Spinal cord (tissue), 9 donors: ENCODE measurements at regions not wholly inside any gene's neighbourhood (a gene's known extent, or its start where the extent isn't known, plus 50 kb on each side); places are given as distances from the start of the nearest gene placed in this dataset.

ENCODE experiments used
- DNase-seq, 6 donors: peaks; one replicate each; pipeline versions ENCODE4 v3.0.0 to v3.0.0-alpha.2; 2013 to 2015; ENCODE audit warnings: low spot score in 6 of 6, low read depth in 4 of 6
- H3K27ac ChIP-seq: one replicate; pipeline ENCODE4 v1.5.1; 2013; ENCODE audit warnings: low read depth, low read length, control low read depth
- H3K27me3 ChIP-seq: one replicate; pipeline ENCODE4 v1.6.1; 2013; ENCODE audit warnings: low read length; ENCODE audit not compliant: control insufficient read depth, insufficient read depth
- H3K36me3 ChIP-seq: one replicate; pipeline ENCODE4 v1.6.1; 2013; ENCODE audit warnings: low read length; ENCODE audit not compliant: control insufficient read depth, insufficient read depth
- H3K4me1 ChIP-seq: one replicate; pipeline ENCODE4 v1.6.1; 2013; ENCODE audit warnings: low read length; ENCODE audit not compliant: control insufficient read depth, insufficient read depth
- H3K4me3 ChIP-seq: one replicate; pipeline ENCODE4 v1.5.1; 2013; ENCODE audit warnings: low read depth, low read length, control low read depth
- H3K9me3 ChIP-seq: one replicate; pipeline ENCODE4 v1.6.1; 2013; ENCODE audit warnings: low read length; ENCODE audit not compliant: control insufficient read depth, insufficient read depth
- WGBS: methylation state at CpG from one replicate; pipeline ENCODE4 v1.1.5; 2013; ENCODE audit warnings: missing lambda C conversion rate; ENCODE audit not compliant: insufficient coverage; 5-methylcytosine and 5-hydroxymethylcytosine counted together
- donor health status: healthy.

DNA sequence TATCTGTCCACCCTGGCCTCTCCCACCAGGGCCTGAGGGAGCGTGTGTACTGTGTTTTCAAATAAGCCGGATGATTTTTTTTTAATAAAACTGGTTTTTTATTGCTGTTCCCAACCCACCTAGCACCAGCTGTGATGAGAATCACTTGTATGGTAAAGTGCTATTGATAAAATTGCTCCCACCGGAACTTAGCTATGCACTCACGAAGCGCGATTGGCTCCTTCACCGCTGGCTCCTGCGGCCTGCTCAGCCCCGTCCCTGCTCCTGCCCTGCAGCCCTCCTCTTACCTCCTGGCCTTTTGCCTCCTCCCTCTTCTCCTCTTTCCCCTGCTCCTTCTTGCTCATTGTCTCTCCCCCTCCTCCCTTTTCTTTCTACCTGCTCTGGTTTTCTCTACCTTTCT, 183.7 kb downstream of the TLE3 start:
- Histone ChIP-seq H3K27me3 (no peaks in the 10 kb centered on the region), H3K9me3 (no peaks in the 10 kb centered on the region), H3K27ac (no peak overlapping the region), H3K4me3 (no peak overlapping the region), H3K4me1 (peaks cover 21% of the 10 kb centered on the region), H3K36me3 (no peaks in the 10 kb centered on the region)
- 62% methylated on average over 7 of the region's 9 CpGs for WGBS
- DNase-seq: peak in 1 of 6 donors; percentile 86

DNA sequence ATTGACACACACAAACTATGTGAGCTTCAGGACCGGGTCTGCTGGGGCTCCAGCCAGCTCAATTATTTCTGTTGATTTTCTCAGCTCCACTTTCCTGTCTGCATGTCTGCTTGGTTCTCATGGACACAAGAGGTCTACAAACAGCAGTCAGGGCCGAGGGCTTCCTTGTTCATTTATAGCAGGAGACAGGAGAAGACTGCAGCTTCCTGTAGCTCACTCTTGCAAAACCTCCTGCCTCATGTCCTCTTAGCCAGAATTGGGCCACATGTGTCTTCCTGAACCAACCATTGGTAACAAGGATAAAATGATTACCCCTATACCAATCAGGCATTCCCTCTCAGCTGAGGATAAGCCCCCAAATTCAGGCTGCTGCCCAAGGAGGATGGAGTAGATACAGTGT, 182.8 kb downstream of the TLE3 start:
- H3K4me1 ChIP-seq: peaks cover 30% of the 10 kb centered on the region
- 68% methylated on average over 2 of the region's 2 CpGs for WGBS
- no peaks in the 10 kb centered on the region for H3K27me3 ChIP-seq
- no peak overlapping the region for H3K4me3 ChIP-seq
- H3K36me3 ChIP-seq: no peaks in the 10 kb centered on the region
- no peak overlapping the region for H3K27ac ChIP-seq
- DNase-seq: no peak
- H3K9me3 ChIP-seq: no peaks in the 10 kb centered on the region

DNA sequence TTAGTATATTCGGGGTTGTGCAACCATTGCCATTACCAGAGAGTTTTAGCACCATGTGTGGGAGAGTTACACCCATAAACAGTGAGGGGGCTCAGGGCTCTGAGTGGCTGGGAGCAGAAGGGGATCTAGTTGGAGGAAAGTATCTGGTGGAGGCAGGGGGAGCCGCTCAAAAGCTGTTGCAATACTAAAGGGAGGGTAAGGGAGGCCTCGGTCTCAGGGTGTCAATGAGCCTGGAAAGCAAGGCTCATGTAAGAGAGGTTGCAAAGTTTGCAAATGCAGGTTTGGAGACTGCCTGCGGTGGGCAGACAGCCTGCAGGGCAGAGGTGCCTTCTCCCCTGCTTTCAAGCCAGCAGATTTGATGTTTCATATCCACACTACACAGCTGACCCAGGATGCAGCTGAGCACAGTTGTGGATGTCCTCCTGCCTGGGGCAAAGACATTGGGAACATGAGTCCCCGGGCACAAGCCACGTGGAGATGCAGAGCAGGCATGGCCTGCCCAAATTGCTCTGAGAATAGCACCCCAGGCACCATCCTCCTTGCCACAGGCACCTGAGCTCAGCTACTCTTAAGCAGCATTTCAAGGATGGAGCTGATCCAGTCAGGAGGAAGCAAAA, 181.4 kb downstream of the TLE3 start:
- no peaks in the 10 kb centered on the region for H3K36me3 ChIP-seq
- H3K27ac ChIP-seq: no peak overlapping the region
- peak in 1 of 6 donors; percentile 11 for DNase-seq
- H3K27me3 ChIP-seq: no peaks in the 10 kb centered on the region
- 83% methylated on average over 6 of the region's 6 CpGs for WGBS
- peaks cover 38% of the 10 kb centered on the region for H3K4me1 ChIP-seq
- H3K4me3 ChIP-seq: no peak overlapping the region
- H3K9me3 ChIP-seq: no peaks in the 10 kb centered on the region

DNA sequence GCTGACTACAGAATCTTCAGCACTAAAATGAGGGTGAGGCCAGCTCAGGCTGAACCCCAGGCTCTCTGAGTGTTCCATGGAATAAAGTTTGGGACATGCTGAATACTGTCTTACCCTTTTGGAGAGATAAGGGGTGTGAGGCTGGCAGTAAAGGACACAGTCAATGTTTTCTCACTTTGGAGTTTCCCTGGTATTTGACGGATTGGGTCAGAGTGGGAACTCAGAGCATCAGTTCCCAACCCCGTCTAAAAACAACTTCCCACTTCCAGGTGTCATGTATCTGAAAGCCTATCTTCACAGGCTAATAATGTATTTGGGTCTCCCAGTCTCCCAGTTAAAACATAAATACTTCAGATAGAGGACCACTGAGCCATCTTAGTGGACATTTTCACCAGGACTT, 180.7 kb downstream of the TLE3 start:
- Histone ChIP-seq H3K27ac (no peak overlapping the region), H3K9me3 (no peaks in the 10 kb centered on the region), H3K4me3 (no peak overlapping the region), H3K27me3 (no peaks in the 10 kb centered on the region), H3K36me3 (no peaks in the 10 kb centered on the region), H3K4me1 (peaks cover 43% of the 10 kb centered on the region)
- DNase-seq: no peak
- 90% methylated on average over 2 of the region's 2 CpGs for WGBS

DNA sequence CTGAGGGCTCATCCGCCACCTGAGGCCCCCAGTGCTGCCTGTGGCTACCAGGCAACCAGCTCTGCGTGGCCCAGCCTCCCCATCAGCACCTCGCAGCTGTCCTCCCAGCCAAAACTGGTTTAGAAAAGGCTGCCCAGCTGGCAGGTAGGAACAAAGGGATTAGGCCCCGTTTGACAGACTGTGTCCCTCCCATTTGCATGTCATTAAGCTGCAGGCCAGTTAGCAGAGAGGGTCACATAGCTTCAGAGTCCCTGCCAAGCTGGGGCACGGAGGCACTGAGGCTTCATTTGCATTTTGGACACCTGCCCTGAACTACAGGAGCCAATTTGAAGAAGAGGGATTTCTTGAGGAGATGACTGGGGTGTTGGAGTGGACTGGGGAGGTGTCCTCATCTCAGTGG, 177.9 kb downstream of the TLE3 start:
- Histone ChIP-seq H3K4me1 (peaks cover 32% of the 10 kb centered on the region), H3K4me3 (no peak overlapping the region), H3K9me3 (peaks cover 1% of the 10 kb centered on the region), H3K36me3 (no peaks in the 10 kb centered on the region), H3K27me3 (no peaks in the 10 kb centered on the region), H3K27ac (peak overlapping the region; percentile 40)
- DNase-seq: peak; percentile 62 to 94 (median 75)
- 37% methylated on average over 5 of the region's 5 CpGs for WGBS

DNA sequence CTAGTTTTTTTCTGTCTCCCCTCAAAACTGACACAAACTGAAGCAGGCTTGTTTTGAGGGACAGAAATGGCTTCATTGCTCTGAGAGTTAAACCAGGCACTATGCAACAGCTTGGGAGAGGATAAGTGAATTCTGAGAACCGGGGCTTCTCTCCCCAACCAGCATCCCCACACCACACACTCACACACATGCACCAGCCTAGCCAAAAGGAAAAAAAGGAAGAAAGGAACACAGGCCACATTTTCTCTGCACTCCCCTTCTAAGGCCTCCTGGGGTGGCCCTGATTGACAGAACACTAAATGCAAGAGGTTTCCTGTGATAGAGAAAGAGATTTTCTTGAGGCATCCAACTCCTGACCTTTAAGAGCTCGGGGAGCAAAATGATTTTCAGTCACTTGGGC, 177.5 kb downstream of the TLE3 start:
- Histone ChIP-seq H3K4me1 (peaks cover 32% of the 10 kb centered on the region), H3K4me3 (no peak overlapping the region), H3K27me3 (no peaks in the 10 kb centered on the region), H3K27ac (no peak overlapping the region), H3K36me3 (no peaks in the 10 kb centered on the region), H3K9me3 (peaks cover 5% of the 10 kb centered on the region)
- peak in 1 of 6 donors; percentile 46 for DNase-seq
- 0% methylated on average over 1 of the region's 2 CpGs for WGBS

GRCh38 chr15:69921626-69922619, 175.8 kb downstream of the TLE3 start:
- WGBS: 80% methylated on average over 2 of the region's 7 CpGs
- Histone ChIP-seq H3K4me3 (no peak overlapping the region), H3K27me3 (no peaks in the 10 kb centered on the region), H3K27ac (no peak overlapping the region), H3K9me3 (peaks cover 9% of the 10 kb centered on the region), H3K36me3 (no peaks in the 10 kb centered on the region), H3K4me1 (peaks cover 27% of the 10 kb centered on the region)
- DNase-seq: peak in 1 of 6 donors; percentile 87

DNA sequence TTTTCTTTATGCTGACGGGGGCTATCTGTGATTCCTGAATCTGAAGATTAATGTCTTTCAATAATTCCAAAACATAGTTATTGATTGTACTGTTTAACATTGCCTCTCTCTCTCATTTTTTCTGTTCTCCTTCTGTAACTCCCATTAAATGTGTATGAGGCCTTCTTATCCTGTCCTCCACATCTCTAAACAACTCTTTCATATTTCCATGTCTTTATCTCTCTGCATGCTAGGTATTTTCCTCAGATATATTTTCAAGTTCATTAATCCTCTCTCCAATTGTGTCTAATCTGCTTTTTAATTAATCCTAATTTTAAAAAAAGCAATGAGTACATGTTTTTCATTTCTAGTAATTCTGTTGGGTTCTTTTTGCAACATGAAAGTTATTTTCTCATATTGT, 173.2 kb downstream of the TLE3 start:
- Histone ChIP-seq H3K4me1 (peaks cover 17% of the 10 kb centered on the region), H3K27ac (no peak overlapping the region), H3K9me3 (peaks cover 9% of the 10 kb centered on the region), H3K27me3 (no peaks in the 10 kb centered on the region), H3K4me3 (no peak overlapping the region), H3K36me3 (no peaks in the 10 kb centered on the region)
- WGBS: no CpG with 5 or more reads among the region's 1 CpG
- no peak for DNase-seq

DNA sequence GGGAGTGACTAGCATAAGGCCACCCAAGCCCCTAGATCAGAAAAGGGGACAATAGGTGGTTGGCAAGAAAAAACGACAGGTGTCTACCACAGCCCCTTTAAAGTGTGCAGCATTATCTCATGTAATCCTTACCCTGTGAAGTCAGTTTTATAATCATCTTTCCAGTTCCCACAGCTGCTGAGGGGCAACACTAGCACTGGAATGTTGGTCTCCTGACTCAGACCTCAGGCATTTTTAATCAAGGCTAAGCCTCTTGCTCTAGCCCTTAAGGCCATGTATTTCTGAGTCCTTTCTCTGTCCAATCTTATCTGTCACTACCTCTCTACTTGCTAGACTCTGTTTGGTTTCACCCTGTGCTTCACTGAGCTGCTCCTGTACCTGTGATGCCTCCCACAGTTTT, 171.7 kb downstream of the TLE3 start:
- H3K36me3 ChIP-seq: no peaks in the 10 kb centered on the region
- 100% methylated on average over 1 of the region's 1 CpG for WGBS
- H3K27ac ChIP-seq: no peak overlapping the region
- no peak overlapping the region for H3K4me3 ChIP-seq
- peaks cover 5% of the 10 kb centered on the region for H3K4me1 ChIP-seq
- H3K9me3 ChIP-seq: peaks cover 9% of the 10 kb centered on the region
- no peak for DNase-seq
- H3K27me3 ChIP-seq: no peaks in the 10 kb centered on the region
